Chondrocyte (in vitro differentiated cells): ENCODE measurements at regions not wholly inside any gene's neighbourhood (a gene's known extent, or its start where the extent isn't known, plus 50 kb on each side); places are given as distances from the start of the nearest gene placed in this dataset.
A peak's percentile ranks its signal among the peaks of the same experiment; 100 is the strongest.

ENCODE experiments used
- DNase-seq: peaks from one replicate; pipeline ENCODE4 v3.0.0; 2021; ENCODE audit warnings: mixed read lengths, low spot score
- H3K27ac Mint-ChIP-seq: one replicate; pipeline ENCODE4 v1.8.0; 2021; ENCODE audit warnings: mild to moderate bottlenecking, moderate library complexity, mixed read lengths; ENCODE audit not compliant: unreplicated experiment
- H3K27me3 Mint-ChIP-seq: 2 replicates; pipeline ENCODE4 v1.8.0; 2021; ENCODE audit warnings: low read depth, mixed read lengths
- H3K36me3 Mint-ChIP-seq: 2 replicates; pipeline ENCODE4 v1.8.0; 2021; ENCODE audit warnings: low read depth, mixed read lengths
- H3K4me1 Mint-ChIP-seq: 2 replicates; pipeline ENCODE4 v1.8.0; 2021; ENCODE audit warnings: low read depth, mild to moderate bottlenecking, mixed read lengths
- H3K4me3 Mint-ChIP-seq: one replicate; pipeline ENCODE4 v1.8.0; 2021; ENCODE audit warnings: mild to moderate bottlenecking, moderate library complexity, mixed read lengths; ENCODE audit not compliant: unreplicated experiment
- H3K9me3 Mint-ChIP-seq: 2 replicates; pipeline ENCODE4 v1.8.0; 2021; ENCODE audit warnings: low read depth, mixed read lengths
- TF ChIP-seq, protein P1 (sequence below): fragments of 200-600 bp; sonication (generic); IDR thresholded peaks from 2 replicates; pipeline ENCODE4 v1.5.0; 2021; ENCODE audit warnings: antibody characterized with exemption, mild to moderate bottlenecking, moderate library complexity

DNA sequence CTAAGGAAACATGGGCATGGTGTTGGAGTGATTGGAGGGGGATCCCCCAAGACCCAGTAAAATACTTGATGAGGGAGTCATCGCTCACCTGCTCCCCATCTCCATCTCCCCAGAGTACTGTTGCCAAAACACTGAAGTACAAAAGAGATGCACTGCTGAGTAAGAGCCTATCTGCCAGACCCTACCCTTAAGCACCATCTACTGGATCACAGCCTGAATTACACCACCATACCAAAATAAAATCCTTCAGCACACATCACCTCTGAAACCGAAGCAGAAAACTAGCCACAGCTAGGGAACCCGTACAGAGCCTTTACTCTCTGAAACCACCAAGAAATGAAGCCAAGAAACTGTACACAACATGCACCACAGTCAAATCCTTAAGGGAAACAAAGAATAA is 466.3 kb upstream of the ACTRT1 start:
- Mint-ChIP-seq H3K27ac (no peak overlapping the region), H3K36me3 (no peaks in the 10 kb centered on the region), H3K4me1 (no peaks in the 10 kb centered on the region), H3K27me3 (no peaks in the 10 kb centered on the region), H3K9me3 (peaks cover 11% of the 10 kb centered on the region), H3K4me3 (no peak overlapping the region)
- DNase-seq, result no peak
- TF ChIP-seq, protein P1, sequence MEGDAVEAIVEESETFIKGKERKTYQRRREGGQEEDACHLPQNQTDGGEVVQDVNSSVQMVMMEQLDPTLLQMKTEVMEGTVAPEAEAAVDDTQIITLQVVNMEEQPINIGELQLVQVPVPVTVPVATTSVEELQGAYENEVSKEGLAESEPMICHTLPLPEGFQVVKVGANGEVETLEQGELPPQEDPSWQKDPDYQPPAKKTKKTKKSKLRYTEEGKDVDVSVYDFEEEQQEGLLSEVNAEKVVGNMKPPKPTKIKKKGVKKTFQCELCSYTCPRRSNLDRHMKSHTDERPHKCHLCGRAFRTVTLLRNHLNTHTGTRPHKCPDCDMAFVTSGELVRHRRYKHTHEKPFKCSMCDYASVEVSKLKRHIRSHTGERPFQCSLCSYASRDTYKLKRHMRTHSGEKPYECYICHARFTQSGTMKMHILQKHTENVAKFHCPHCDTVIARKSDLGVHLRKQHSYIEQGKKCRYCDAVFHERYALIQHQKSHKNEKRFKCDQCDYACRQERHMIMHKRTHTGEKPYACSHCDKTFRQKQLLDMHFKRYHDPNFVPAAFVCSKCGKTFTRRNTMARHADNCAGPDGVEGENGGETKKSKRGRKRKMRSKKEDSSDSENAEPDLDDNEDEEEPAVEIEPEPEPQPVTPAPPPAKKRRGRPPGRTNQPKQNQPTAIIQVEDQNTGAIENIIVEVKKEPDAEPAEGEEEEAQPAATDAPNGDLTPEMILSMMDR, result peak; percentile 56

DNA sequence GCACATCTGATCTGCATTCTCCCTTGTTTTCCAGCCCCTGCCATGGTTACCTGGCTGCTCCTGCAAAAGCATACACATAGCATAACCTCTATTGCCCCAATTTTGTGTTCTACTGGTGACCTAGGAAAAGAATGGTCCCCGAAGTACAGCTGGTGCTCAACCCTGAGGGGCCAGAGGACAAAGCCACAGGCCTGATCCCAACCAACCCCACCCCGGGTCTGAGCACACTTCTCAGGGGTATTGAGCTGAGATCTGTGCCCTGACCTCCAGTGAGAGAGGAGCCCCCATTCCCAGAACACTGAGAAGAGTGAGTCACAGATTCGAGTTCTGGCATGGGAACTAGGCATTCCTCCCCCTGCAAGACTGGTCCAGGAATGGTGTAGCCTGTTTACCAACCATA is 465.5 kb upstream of the ACTRT1 start:
- peak; percentile 34 for DNase-seq
- Mint-ChIP-seq H3K27me3 (no peaks in the 10 kb centered on the region), H3K4me1 (no peaks in the 10 kb centered on the region), H3K9me3 (peaks cover 6% of the 10 kb centered on the region), H3K27ac (no peak overlapping the region), H3K4me3 (no peak overlapping the region), H3K36me3 (no peaks in the 10 kb centered on the region)
- TF ChIP-seq, protein P1, result no peak

DNA sequence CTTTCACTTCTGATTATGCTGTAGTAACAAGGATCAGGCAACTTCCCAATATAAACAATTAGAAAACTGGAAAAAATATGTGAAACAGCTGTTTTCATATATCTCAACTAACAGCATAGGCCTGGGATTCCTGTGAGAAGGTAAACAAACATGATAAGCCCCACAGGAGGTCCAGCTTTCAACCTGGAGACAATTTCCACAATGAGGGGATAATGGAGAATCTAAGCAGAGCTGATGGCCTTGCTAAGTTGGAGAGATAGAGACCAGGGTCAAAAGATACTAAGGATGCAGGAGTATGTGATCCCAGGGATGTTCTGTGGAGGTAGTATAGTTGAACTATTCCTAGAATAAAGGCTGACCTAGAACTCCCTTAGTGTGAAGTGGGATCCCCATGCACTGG is 452.3 kb upstream of the ACTRT1 start:
- TF ChIP-seq, protein P1, result no peak
- Mint-ChIP-seq H3K27ac (no peak overlapping the region), H3K4me3 (no peak overlapping the region), H3K36me3 (no peaks in the 10 kb centered on the region), H3K9me3 (peaks cover 5% of the 10 kb centered on the region), H3K27me3 (peaks cover 3% of the 10 kb centered on the region), H3K4me1 (no peaks in the 10 kb centered on the region)
- no peak for DNase-seq

DNA sequence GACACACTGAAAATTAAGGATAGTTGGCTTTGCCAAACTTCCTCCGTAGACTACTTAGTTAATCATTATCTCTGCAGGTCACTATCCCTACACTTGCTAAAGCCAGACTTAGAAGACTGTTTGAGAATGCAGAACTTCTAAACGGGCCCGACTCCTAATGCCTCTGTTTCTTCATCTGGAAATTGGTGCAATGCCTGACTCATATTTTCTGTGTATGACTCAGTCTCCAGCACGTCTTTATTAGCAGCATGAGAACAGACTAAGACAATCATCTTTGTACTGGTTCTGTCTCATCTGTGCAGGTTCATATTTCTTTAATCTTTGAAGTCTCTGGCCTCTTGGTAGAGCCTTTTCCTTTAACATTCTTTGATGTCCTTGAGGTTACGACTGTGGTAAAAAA is 411.9 kb upstream of the ACTRT1 start:
- no peak overlapping the region for H3K4me3 Mint-ChIP-seq
- peaks cover 22% of the 10 kb centered on the region for H3K9me3 Mint-ChIP-seq
- no peak overlapping the region for H3K27ac Mint-ChIP-seq
- TF ChIP-seq, protein P1, result no peak
- no peaks in the 10 kb centered on the region for H3K4me1 Mint-ChIP-seq
- no peaks in the 10 kb centered on the region for H3K27me3 Mint-ChIP-seq
- no peaks in the 10 kb centered on the region for H3K36me3 Mint-ChIP-seq
- DNase-seq, result no peak

DNA sequence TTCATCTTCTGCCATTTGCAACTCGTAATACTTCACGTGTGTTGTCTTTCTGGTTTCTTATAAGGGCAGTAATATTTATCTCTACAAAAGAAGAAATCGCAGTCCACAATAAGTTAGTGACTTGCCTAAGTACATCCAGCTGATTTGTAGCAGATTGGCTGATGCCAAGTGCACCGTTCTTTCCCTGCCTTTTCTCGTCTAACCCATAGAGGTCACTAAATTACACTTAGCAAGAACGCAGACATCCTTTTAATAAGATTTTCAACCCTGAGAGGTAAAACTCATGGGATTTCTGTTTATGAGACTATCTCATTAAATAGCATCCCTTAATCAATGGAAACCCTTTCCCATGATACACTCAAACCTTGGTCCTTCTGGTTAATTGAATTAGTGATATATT is 408.6 kb upstream of the ACTRT1 start:
- Mint-ChIP-seq H3K9me3 (peaks cover 22% of the 10 kb centered on the region), H3K27me3 (no peaks in the 10 kb centered on the region), H3K27ac (no peak overlapping the region), H3K4me3 (no peak overlapping the region), H3K36me3 (no peaks in the 10 kb centered on the region), H3K4me1 (no peaks in the 10 kb centered on the region)
- TF ChIP-seq, protein P1, result peak; percentile 25
- no peak for DNase-seq
